B cell (primary cell): ENCODE measurements at regions not wholly inside any gene's neighbourhood (a gene's known extent, or its start where the extent isn't known, plus 50 kb on each side); places are given as distances from the start of the nearest gene placed in this dataset.

ENCODE experiments used
- ATAC-seq: fragments of 200-7000 bp; cut with Tn5 transposase; one replicate; pipeline ENCODE4 v1.10.0; 2021; ENCODE audit warnings: low read depth, mild to moderate bottlenecking, moderate number of reproducible peaks, moderate library complexity
- CTCF ChIA-PET: fragments of 350-600 bp; sonication (Branson Sonifier 250); formaldehyde crosslinking; loops from one replicate; lab custom pipeline; 2021; ENCODE audit warnings: antibody characterized with exemption, inconsistent platforms; lab: Charles Lee
- POLR2A ChIA-PET: fragments of 350-600 bp; sonication (Branson Sonifier 250); formaldehyde crosslinking; loops from one replicate; lab custom pipeline; 2021; ENCODE audit warnings: antibody characterized with exemption; lab: Charles Lee
- DNase-seq: peaks from one replicate; pipeline ENCODE4 v3.0.0; 2013
- H2AFZ ChIP-seq: 2 replicates; pipeline ENCODE4 v1.6.1; 2012; ENCODE audit warnings: mild to moderate bottlenecking, low read depth, low read length; ENCODE audit not compliant: insufficient read depth, poor library complexity, severe bottlenecking
- H3K27ac ChIP-seq, 2 donors: 1 replicate in 1 of 2; 2 replicates in 1 of 2; pipeline ENCODE4 v1.5.1; 2012 to 2013; ENCODE audit warnings: low read length in 2 of 2, mild to moderate bottlenecking in 2 of 2, moderate library complexity in 1 of 2
- H3K27me3 ChIP-seq, 4 experiments: fragments of 200-600 bp in 1 of 4; sonication (generic) in 1 of 4; replicated peaks in 1 of 4; 1 replicate in 2 of 4; 2 replicates in 2 of 4; pipeline versions ENCODE4 v1.6.1 to v1.7.0; 2013 to 2016; ENCODE audit warnings: low read length in 3 of 4, mild to moderate bottlenecking in 2 of 4, mixed read lengths in 1 of 4, moderate library complexity in 1 of 4; ENCODE audit not compliant: insufficient read depth in 4 of 4, control insufficient read depth in 3 of 4; ENCODE audit errors: control extremely low read depth in 1 of 4
- H3K36me3 ChIP-seq, 2 experiments: replicated peaks in 1 of 2; 1 replicate in 1 of 2; 2 replicates in 1 of 2; pipeline versions ENCODE4 v1.6.1 to v1.7.1; 2013; ENCODE audit warnings: low read length in 1 of 2; ENCODE audit not compliant: insufficient read depth in 2 of 2, control insufficient read depth in 1 of 2; ENCODE audit errors: control extremely low read depth in 1 of 2, extremely low read depth in 1 of 2
- H3K4me1 ChIP-seq, 2 donors: fragments of 200-600 bp in 1 of 2; sonication (generic) in 1 of 2; 1 replicate in 1 of 2; 2 replicates in 1 of 2; pipeline versions ENCODE4 v1.5.1 to v1.6.1; 2013 to 2017; ENCODE audit warnings: low read length in 2 of 2; ENCODE audit not compliant: control insufficient read depth in 2 of 2, insufficient read depth in 2 of 2
- H3K4me2 ChIP-seq: replicated peaks from 2 replicates; pipeline ENCODE3; 2012; ENCODE audit warnings: mild to moderate bottlenecking, low read depth, low read length; ENCODE audit not compliant: poor library complexity, severe bottlenecking
- H3K4me3 ChIP-seq, 5 experiments: fragments of 200-600 bp in 1 of 5; sonication (generic) in 1 of 5; 1 replicate in 3 of 5; 2 replicates in 2 of 5; pipeline versions ENCODE4 v1.5.1 to v1.7.0; 2011 to 2016; ENCODE audit warnings: low read length in 4 of 5, mild to moderate bottlenecking in 4 of 5, low read depth in 2 of 5, control low read depth in 1 of 5, moderate library complexity in 1 of 5; ENCODE audit not compliant: insufficient read depth in 1 of 5; ENCODE audit errors: control extremely low read depth in 1 of 5, extremely low read depth in 1 of 5
- H3K79me2 ChIP-seq: fragments of 200-600 bp; sonication (generic); one replicate; pipeline ENCODE4 v1.6.0; 2016; ENCODE audit warnings: low read length; ENCODE audit not compliant: control insufficient read depth, insufficient read depth
- H3K9ac ChIP-seq: fragments of 200-600 bp; sonication (generic); 2 replicates; pipeline ENCODE4 v1.6.1; 2017; ENCODE audit warnings: mild to moderate bottlenecking, low read length, moderate library complexity
- H3K9me3 ChIP-seq, 3 donors: one replicate each; pipeline versions ENCODE4 v1.6.1 to v1.7.1; 2013; ENCODE audit warnings: low read length in 2 of 3; ENCODE audit not compliant: control insufficient read depth in 2 of 3, insufficient read depth in 1 of 3; ENCODE audit errors: control extremely low read depth in 1 of 3
- H4K20me1 ChIP-seq: 2 replicates; pipeline ENCODE4 v1.6.0; 2012; ENCODE audit warnings: mild to moderate bottlenecking, low read length; ENCODE audit not compliant: insufficient read depth, control insufficient read depth, poor library complexity, severe bottlenecking
- H3K27ac Mint-ChIP-seq: one replicate; pipeline ENCODE4 v1.8.0; 2021; ENCODE audit warnings: mixed read lengths
- H3K27me3 Mint-ChIP-seq: one replicate; pipeline ENCODE4 v1.8.0; 2021; ENCODE audit warnings: mixed read lengths
- H3K4me1 Mint-ChIP-seq: one replicate; pipeline ENCODE4 v1.8.0; 2021; ENCODE audit warnings: mixed read lengths
- H3K4me3 Mint-ChIP-seq: one replicate; pipeline ENCODE4 v1.8.0; 2021; ENCODE audit warnings: mixed read lengths
- H3K9me3 Mint-ChIP-seq: one replicate; pipeline ENCODE4 v1.8.0; 2022; ENCODE audit warnings: mixed read lengths; ENCODE audit not compliant: insufficient read depth
- EZH2 ChIP-seq: IDR thresholded peaks from 2 replicates; pipeline ENCODE4 v1.6.1; 2012; ENCODE audit warnings: borderline replicate concordance, low read depth, mild to moderate bottlenecking, moderate library complexity, low read length; ENCODE audit not compliant: insufficient read depth, poor library complexity, severe bottlenecking
- WGBS: methylation state at CpG from one replicate; pipeline ENCODE4 v1.1.5; 2013; ENCODE audit warnings: missing lambda C conversion rate; ENCODE audit not compliant: insufficient coverage; 5-methylcytosine and 5-hydroxymethylcytosine counted together
- intact Hi-C: fragments of 100-400 bp; cut with micrococcal nuclease; formaldehyde crosslinking; loops from one replicate; pipeline ENCODE4 v1.10.0; 2022
- TF ChIP-seq, protein P1 (sequence below): fragments of 200-600 bp; IDR thresholded peaks from one replicate; pipeline ENCODE4 v1.8.0; 2022; ENCODE audit warnings: antibody characterized with exemption, mild to moderate bottlenecking

DNA sequence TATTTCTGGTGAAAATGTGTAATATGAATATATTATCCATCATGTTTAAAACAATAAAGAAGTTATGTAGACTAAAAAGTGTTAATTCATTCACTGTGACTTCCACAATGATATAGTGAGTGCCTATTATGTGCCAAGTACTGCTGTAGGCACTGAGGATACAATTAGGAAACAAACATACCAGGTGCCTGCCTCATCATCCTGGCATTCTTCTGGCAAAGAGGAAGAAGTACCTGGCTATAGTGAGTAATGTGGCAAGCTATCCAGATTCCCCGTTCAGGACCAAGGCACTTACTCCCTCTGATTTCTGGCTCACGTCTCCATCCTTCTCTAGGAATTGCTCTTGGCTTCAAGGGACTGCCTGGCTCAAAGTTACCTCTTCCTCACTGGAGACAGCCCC is 77.5 kb upstream of the CLMP start:
- ChIA-PET CTCF (interaction anchor here (1.1 kb wide), 1 partner anchor 25 kb away, joined by 3 read pairs; no protein-coding TSS in a partner anchor), POLR2A (no interaction called here)
- Histone ChIP-seq H3K4me2 (no peak overlapping the region), H3K27ac (no peak overlapping the region), H3K79me2 (no peaks in the 10 kb centered on the region), H3K27me3 (no peaks in the 10 kb centered on the region), H3K36me3 (no peaks in the 10 kb centered on the region), H2AFZ (no peak overlapping the region), H3K9ac (no peak overlapping the region), H3K4me3 (no peak overlapping the region), H3K9me3 (no peaks in the 10 kb centered on the region), H4K20me1 (no peaks in the 10 kb centered on the region), H3K4me1 (no peaks in the 10 kb centered on the region)
- ATAC-seq (no peak), DNase-seq (no peak)
- Mint-ChIP-seq H3K27me3 (peaks cover 3% of the 10 kb centered on the region), H3K9me3 (no peaks in the 10 kb centered on the region), H3K27ac (no peak overlapping the region), H3K4me1 (no peaks in the 10 kb centered on the region), H3K4me3 (no peak overlapping the region)
- TF ChIP-seq, protein P1, sequence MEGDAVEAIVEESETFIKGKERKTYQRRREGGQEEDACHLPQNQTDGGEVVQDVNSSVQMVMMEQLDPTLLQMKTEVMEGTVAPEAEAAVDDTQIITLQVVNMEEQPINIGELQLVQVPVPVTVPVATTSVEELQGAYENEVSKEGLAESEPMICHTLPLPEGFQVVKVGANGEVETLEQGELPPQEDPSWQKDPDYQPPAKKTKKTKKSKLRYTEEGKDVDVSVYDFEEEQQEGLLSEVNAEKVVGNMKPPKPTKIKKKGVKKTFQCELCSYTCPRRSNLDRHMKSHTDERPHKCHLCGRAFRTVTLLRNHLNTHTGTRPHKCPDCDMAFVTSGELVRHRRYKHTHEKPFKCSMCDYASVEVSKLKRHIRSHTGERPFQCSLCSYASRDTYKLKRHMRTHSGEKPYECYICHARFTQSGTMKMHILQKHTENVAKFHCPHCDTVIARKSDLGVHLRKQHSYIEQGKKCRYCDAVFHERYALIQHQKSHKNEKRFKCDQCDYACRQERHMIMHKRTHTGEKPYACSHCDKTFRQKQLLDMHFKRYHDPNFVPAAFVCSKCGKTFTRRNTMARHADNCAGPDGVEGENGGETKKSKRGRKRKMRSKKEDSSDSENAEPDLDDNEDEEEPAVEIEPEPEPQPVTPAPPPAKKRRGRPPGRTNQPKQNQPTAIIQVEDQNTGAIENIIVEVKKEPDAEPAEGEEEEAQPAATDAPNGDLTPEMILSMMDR: no peak
- no peak for TF ChIP-seq EZH2
- WGBS: 96% methylated on average over 2 of the region's 2 CpGs
- intact Hi-C loops: no loop called here

DNA sequence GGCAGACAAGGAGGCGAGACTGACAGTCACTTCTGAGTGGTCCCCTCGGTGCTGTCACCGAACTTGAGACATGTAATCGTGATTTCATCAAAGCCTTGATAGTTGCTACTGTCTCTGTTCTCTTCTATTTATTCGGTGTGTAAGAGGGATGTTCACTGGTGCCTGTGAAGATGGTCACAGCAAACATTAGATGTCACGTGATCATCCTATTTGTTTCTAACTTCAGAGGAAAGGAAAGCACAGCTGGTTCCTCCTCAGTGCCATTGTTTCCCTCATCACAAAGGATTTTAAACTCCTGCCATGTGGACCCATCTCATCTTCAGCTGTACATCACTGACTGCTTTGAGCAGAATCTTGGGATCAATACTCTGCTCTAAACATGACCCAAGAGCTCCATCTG is 73.1 kb upstream of the CLMP start:
- no peak overlapping the region for H3K4me2 ChIP-seq
- no peaks in the 10 kb centered on the region for H3K36me3 ChIP-seq
- no peak overlapping the region for H3K9ac ChIP-seq
- WGBS: 56% methylated on average over 5 of the region's 6 CpGs
- DNase-seq (no peak), ATAC-seq (no peak)
- H2AFZ ChIP-seq: no peak overlapping the region
- ChIA-PET CTCF (interaction anchor here (0.9 kb wide), 1 partner anchor 21 kb away, joined by 3 read pairs; no protein-coding TSS in a partner anchor), POLR2A (no interaction called here)
- H3K79me2 ChIP-seq: no peaks in the 10 kb centered on the region
- TF ChIP-seq, protein P1: no peak
- no peak for TF ChIP-seq EZH2
- peaks cover 9 to 10% of the 10 kb centered on the region in 2 donors for H3K4me1 ChIP-seq
- Mint-ChIP-seq H3K9me3 (no peaks in the 10 kb centered on the region), H3K27ac (no peak overlapping the region), H3K27me3 (peaks cover 13% of the 10 kb centered on the region), H3K4me1 (peaks cover 11% of the 10 kb centered on the region), H3K4me3 (no peak overlapping the region)
- H4K20me1 ChIP-seq: no peaks in the 10 kb centered on the region
- intact Hi-C loops: no loop called here
- no peaks in the 10 kb centered on the region for H3K27me3 ChIP-seq
- H3K9me3 ChIP-seq: peaks cover 0 to under 1% (median 0%) of the 10 kb centered on the region in 3 donors
- H3K27ac ChIP-seq: no peak overlapping the region
- no peak overlapping the region for H3K4me3 ChIP-seq
